Amniotic epithelial cell (primary cell): ENCODE measurements at regions not wholly inside any gene's neighbourhood (a gene's known extent, or its start where the extent isn't known, plus 50 kb on each side); places are given as distances from the start of the nearest gene placed in this dataset.
A peak's percentile ranks its signal among the peaks of the same experiment; 100 is the strongest.
"Not testable (repeated sequence)": the region's sequence is repeated elsewhere in the genome, so short reads cannot be mapped to it uniquely, and the experiment has no call there.

Source experiments
- DNase-seq: peaks from one replicate; pipeline ENCODE4 v3.0.0-alpha.2; 2010; ENCODE audit warnings: low read depth

DNA sequence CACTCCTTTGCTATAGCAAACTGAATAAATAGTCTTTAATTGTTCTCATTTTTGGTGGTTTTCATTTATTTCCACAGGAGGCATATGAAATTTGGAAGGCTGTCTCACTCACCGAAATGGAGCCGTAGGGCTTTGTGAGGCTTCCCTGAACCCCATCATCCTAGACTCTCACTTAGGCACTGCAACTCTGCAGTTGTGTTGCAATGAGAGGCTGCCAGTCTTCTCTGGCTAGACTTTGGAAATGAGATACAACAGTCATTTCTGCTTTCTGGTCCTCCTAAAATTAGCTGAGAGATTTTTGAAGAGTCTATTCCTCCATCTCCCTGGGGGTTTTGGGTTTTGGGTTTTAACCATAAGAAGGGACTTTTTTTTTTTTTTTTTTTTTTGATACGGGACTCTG lies 146.5 kb downstream of the SH3BGRL start:
- DNase-seq = no peak

- DNase-seq = no peak
Measured at GRCh38 chrX:81354954-81355353, 153.1 kb downstream of the SH3BGRL start.

GRCh38 chrX:81355436-81355835 lies 153.5 kb downstream of the SH3BGRL start:
- no peak for DNase-seq

- DNase-seq = no peak
Measured at GRCh38 chrX:81367291-81367690, 165.4 kb downstream of the SH3BGRL start.

DNA sequence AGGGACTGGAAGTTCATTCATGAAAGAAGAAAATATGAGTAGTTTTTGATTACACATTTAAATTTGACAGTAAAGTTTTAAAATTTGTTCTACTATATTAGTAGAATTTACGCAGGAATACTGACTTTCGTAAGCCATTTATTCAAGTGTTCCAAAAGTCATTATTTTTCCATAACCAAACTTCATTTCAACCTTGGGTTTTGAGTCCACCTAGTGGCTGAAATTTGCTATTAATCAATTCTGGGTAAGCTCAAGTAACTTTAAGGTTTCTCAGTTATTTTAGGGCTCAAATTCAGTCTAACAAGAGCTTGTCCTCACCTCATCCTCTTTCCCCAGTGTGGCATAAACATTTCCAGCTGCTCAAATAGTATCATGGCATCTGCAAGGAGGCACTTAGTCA lies 175.4 kb downstream of the SH3BGRL start:
- peak; percentile 21 for DNase-seq

DNA sequence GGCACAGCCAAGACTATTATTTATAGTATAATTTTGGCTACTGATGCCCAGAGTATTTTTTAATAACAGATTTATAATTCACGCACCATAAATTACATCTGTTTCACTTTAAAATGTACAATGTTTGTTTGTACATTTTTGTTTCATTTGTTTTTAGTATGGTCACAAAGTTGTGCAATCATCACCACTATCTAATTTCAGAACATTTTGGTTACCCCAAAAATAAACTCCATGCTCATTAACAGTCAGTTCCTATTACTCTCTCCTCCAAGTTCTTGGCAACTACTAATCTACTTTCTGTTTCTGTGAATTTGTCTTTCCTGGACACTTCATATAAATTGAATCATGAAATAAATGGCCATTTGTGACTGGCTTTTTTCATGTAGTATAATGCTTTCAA lies 176.7 kb downstream of the SH3BGRL start:
- no peak for DNase-seq

DNA sequence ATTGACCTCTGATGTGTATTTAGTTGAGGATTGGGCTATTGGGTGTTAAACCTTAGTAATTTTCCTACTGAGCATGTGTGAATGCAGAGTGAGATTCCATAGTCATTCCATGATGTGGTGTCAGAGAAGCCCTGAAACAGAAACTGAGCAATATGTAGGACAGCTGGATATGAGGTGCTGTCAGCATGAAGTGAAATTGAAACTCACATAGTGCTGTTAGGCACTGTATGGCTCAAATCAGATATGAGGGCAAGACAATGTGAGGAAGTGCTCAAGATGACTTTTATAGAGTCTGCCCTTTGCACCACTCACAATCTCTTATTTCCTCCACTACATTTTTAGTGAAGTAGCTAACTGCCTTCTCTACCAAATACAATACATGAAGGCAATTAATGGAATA lies 188.3 kb downstream of the SH3BGRL start:
- no peak for DNase-seq

DNA sequence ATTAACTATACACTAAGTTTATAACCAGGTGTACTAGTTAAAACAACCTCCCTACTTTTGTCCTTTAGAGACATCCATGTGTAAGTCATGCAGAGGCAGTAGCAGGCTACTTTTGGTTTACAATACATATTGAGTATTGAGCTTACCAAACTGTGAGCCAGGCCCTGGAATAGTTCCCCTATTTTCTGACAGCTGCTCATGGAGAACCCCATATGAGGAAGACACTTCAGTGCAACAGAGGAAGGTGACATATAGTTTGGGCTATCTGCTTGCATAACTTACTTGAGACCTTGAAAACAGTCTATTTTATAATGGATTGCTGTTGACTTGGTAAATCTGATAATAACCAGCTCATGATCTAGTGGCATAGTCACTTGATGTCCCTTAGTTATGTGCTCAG lies 190.5 kb downstream of the SH3BGRL start:
- no peak for DNase-seq

- DNase-seq = no peak
Measured at GRCh38 chrX:81405781-81406180, 203.9 kb downstream of the SH3BGRL start.

DNA sequence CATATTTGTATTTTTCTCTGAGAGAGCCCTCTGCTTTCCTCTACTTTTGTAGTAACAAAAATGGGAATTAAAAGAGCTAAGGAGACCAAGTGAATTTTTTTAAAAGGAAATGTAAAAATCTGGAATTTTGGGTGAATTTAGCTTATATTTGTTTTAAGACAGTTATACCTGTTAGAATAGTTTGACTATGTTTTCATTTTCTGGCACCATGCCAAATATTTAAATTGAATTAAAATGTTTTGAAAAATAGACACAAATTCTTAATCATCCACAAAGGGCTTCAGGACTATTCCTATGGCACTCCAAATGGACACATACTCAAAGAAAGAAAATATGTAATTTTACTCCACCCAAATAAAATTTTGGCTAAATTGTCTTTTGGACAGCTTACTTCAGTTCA lies 209.6 kb downstream of the SH3BGRL start:
- DNase-seq = no peak

DNA sequence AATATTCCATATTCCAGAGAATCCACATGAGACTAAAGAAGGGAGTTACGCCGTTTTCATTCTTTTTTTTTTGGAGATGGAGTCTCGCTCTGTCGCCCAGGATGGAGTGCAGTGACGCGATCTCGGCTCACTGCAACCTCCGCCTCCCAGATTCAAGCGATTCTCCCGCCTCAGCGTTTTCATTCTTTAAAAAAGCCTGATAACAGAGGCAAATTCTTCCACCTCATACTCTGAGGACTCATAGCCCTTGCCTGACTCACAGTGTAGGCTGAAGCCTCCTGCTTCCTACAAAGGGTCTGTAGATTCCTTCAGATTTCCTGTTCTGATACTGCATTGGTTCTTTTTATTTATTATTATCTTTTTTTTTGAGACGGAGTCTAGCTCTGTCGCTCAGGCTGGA lies 210.5 kb downstream of the SH3BGRL start:
- DNase-seq = peak; percentile 55

DNA sequence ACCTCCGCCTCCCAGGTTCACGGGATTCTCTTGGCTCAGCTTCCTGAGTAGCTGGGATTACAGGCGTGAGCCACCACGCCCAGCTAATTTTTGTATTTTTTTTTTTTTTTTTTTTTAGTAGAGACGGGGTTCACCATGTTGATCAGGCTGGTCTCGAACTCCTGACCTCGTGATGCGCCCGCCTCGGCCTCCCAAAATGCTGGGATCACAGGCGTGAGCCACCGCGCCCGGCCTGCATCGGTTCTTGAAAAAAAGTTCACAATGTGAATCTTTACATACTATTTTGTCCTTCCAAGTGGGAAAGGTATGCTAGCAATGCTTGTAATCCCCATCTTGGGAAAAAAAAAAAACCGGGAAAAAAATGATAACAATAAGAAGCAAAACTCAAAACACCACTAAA lies 211.0 kb downstream of the SH3BGRL start:
- DNase-seq = not testable (repeated sequence)

- peak; percentile 5 for DNase-seq
Measured at GRCh38 chrX:81414630-81415029, 212.7 kb downstream of the SH3BGRL start.
